ENCODE measurements at regions not wholly inside any gene's neighbourhood (a gene's known extent, or its start where the extent isn't known, plus 50 kb on each side); places are given as distances from the start of the nearest gene placed in this dataset.
"Not testable (repeated sequence)": the region's sequence is repeated elsewhere in the genome, so short reads cannot be mapped to it uniquely, and the experiment has no call there.

- H3K27me3 ChIP-seq (replicated peaks): no peaks in the 10 kb centered on the region
- no peak for DNase-seq
- H3K27ac ChIP-seq: no peak overlapping the region
- in situ Hi-C loops (cut with HindIII; ENCODE audit: low pct_ligation_motif_present, low sequenced_read_pairs): no loop called here
- no peak for TF ChIP-seq CTCF (IDR thresholded peaks at IDR 0.05; ENCODE audit: low read depth, low read length, missing control alignments)
- H3K36me3 ChIP-seq (replicated peaks): no peaks in the 10 kb centered on the region
- H3K4me3 ChIP-seq (ENCODE audit: low read depth, low read length): no peak overlapping the region
Observed at GRCh38 chr6:94175465-94175864, 756.1 kb upstream of the EPHA7 start.

DNA sequence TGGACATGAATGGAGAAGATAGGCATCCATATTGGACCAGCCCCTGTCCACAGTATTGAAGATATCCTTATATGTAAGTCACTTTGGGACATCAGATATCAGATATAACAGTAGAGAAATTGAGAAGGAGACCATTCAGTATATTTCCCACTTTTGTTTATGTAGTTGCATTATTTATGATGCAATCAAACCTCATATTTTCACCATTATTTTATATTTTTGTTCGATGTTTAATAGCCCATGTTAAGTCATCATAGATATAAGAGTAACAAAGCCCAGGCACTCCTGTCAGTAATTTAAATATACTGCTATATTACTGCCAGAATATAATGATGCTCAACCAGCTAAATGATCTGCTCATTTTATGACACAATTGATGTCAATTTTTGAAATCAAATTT is 744.5 kb upstream of the EPHA7 start:
- H3K36me3 ChIP-seq (replicated peaks): no peaks in the 10 kb centered on the region
- TF ChIP-seq CTCF (IDR thresholded peaks at IDR 0.05; ENCODE audit: low read depth, low read length, missing control alignments): no peak
- in situ Hi-C loops (cut with HindIII; ENCODE audit: low pct_ligation_motif_present, low sequenced_read_pairs): no loop called here
- H3K4me3 ChIP-seq (ENCODE audit: low read depth, low read length): no peak overlapping the region
- DNase-seq: no peak
- H3K27me3 ChIP-seq (replicated peaks): no peaks in the 10 kb centered on the region
- H3K27ac ChIP-seq: no peak overlapping the region

DNA sequence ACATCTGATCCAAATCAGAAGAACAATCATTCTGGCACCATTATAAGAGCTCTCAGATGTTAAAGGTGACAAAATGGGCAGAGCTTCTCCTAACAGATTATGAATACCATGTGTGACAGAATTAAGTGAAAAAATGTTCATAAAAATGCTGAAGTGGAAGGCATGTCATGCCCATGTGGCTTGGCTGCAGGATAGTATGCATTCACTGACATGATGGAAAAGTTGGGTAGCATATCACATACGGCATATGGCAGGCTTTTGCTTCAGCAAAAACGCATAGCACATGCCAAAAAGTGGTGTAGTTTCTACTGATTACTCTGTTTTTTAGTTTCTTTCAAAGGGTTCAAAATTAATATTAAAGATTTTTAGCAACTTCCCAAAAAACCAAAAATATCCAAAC is 731.5 kb upstream of the EPHA7 start:
- no peak for TF ChIP-seq CTCF (IDR thresholded peaks at IDR 0.05; ENCODE audit: low read depth, low read length, missing control alignments)
- in situ Hi-C loops (cut with HindIII; ENCODE audit: low pct_ligation_motif_present, low sequenced_read_pairs): no loop called here
- Histone ChIP-seq H3K36me3 (replicated peaks) (no peaks in the 10 kb centered on the region), H3K4me3 (ENCODE audit: low read depth, low read length) (no peak overlapping the region), H3K27ac (no peak overlapping the region), H3K27me3 (replicated peaks) (no peaks in the 10 kb centered on the region)
- no peak for DNase-seq

DNA sequence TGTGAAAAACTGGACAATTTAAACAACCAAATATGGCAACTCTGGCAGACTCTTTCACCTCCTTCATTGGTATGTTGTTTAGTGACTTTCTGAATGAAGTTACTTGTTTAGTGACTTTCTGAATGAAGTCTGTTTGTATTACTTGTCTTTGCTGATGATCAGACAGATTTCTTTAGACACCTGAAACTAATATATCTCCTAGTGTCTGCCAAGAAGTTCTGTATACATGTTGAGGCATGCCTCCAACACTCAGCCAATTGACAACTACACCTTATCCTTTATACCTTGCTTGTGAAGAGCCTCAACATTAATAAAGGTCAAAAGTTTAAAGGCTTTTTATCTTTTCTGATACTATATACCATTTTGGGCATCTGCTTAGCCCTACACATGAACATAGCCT is 725.4 kb upstream of the EPHA7 start:
- H3K27ac ChIP-seq: no peak overlapping the region
- no peak for DNase-seq
- no peaks in the 10 kb centered on the region for H3K36me3 ChIP-seq (replicated peaks)
- no peak for TF ChIP-seq CTCF (IDR thresholded peaks at IDR 0.05; ENCODE audit: low read depth, low read length, missing control alignments)
- no peak overlapping the region for H3K4me3 ChIP-seq (ENCODE audit: low read depth, low read length)
- in situ Hi-C loops (cut with HindIII; ENCODE audit: low pct_ligation_motif_present, low sequenced_read_pairs): no loop called here
- no peaks in the 10 kb centered on the region for H3K27me3 ChIP-seq (replicated peaks)

DNA sequence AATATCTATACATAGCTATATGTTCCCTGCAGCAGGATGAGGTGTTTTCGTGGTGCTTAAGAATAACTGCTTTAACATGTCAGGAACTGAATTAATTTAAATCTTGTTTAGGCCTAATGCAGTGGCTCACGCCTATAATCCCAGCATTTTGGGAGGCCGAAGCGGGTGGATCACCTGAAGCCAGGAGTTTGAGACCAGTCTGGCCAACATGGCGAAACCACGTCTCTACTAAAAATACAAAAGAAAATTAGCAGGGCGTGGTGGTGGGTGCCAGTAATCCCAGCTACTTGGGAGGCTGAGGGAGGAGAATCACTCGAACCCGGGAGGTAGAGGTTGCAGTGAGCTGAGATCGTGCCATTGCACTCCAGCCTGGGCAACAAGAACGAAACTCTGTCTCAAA is 717.8 kb upstream of the EPHA7 start:
- H3K36me3 ChIP-seq (replicated peaks); in situ Hi-C loops (cut with HindIII; ENCODE audit: low pct_ligation_motif_present, low sequenced_read_pairs); H3K27me3 ChIP-seq (replicated peaks); H3K4me3 ChIP-seq (ENCODE audit: low read depth, low read length); H3K27ac ChIP-seq; DNase-seq: not testable (repeated sequence)

- H3K27me3 ChIP-seq (replicated peaks): no peaks in the 10 kb centered on the region
- in situ Hi-C loops (cut with HindIII; ENCODE audit: low pct_ligation_motif_present, low sequenced_read_pairs): no loop called here
- H3K27ac ChIP-seq: no peak overlapping the region
- no peak overlapping the region for H3K4me3 ChIP-seq (ENCODE audit: low read depth, low read length)
- H3K36me3 ChIP-seq (replicated peaks): no peaks in the 10 kb centered on the region
- no peak for TF ChIP-seq CTCF (IDR thresholded peaks at IDR 0.05; ENCODE audit: low read depth, low read length, missing control alignments)
- DNase-seq: no peak
Observed at GRCh38 chr6:94133106-94133505, 713.7 kb upstream of the EPHA7 start.

All from brain microvascular endothelial cell (primary cell).